ENCODE measurements at regions not wholly inside any gene's neighbourhood (a gene's known extent, or its start where the extent isn't known, plus 50 kb on each side); places are given as distances from the start of the nearest gene placed in this dataset.

GRCh38 chrX:67328476-67328875, 215.3 kb upstream of the AR start (continued):
- TF ChIP-seq KLF12 (CRISPR knock-in tag; IDR thresholded peaks at IDR 0.05; ENCODE audit: borderline replicate concordance) (no peak), JUND (CRISPR knock-in tag; IDR thresholded peaks at IDR 0.05) (no peak), ZNF879 (CRISPR knock-in tag; IDR thresholded peaks at IDR 0.05) (no peak), BRD4 (CRISPR knock-in tag; IDR thresholded peaks at IDR 0.05) (no peak), KAT2B (IDR thresholded peaks at IDR 0.05; ENCODE audit: borderline replicate concordance, low read depth, low read length) (no peak), HNF1B (CRISPR knock-in tag; IDR thresholded peaks at IDR 0.05) (no peak), NFE2L2 (IDR thresholded peaks at IDR 0.05; ENCODE audit: low read length) (no peak), SIN3B (IDR thresholded peaks at IDR 0.05; ENCODE audit: low read length) (no peak)
- TF ChIP-seq, protein P1, sequence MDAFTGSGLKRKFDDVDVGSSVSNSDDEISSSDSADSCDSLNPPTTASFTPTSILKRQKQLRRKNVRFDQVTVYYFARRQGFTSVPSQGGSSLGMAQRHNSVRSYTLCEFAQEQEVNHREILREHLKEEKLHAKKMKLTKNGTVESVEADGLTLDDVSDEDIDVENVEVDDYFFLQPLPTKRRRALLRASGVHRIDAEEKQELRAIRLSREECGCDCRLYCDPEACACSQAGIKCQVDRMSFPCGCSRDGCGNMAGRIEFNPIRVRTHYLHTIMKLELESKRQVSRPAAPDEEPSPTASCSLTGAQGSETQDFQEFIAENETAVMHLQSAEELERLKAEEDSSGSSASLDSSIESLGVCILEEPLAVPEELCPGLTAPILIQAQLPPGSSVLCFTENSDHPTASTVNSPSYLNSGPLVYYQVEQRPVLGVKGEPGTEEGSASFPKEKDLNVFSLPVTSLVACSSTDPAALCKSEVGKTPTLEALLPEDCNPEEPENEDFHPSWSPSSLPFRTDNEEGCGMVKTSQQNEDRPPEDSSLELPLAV (CRISPR knock-in tag; conservative IDR thresholded peaks at IDR 0.05; ENCODE audit: low read depth): no peak
- TF ChIP-seq, protein P2, sequence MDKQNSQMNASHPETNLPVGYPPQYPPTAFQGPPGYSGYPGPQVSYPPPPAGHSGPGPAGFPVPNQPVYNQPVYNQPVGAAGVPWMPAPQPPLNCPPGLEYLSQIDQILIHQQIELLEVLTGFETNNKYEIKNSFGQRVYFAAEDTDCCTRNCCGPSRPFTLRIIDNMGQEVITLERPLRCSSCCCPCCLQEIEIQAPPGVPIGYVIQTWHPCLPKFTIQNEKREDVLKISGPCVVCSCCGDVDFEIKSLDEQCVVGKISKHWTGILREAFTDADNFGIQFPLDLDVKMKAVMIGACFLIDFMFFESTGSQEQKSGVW (CRISPR knock-in tag; IDR thresholded peaks at IDR 0.05; ENCODE audit: borderline replicate concordance): no peak

- no peak for DNase-seq (ENCODE audit: low spot score)
- H3K9ac ChIP-seq (ENCODE audit: insufficient read depth, low read depth, low read length): no peak overlapping the region
- WGBS (ENCODE audit: low lambda C conversion rate): 56% methylated on average over 2 of the region's 2 CpGs
- no peaks in the 10 kb centered on the region for H3K79me2 ChIP-seq (ENCODE audit: insufficient read depth, low read length)
- no peak for FAIRE-seq
- POLR2A ChIA-PET: no interaction called here
- H2AFZ ChIP-seq (ENCODE audit: low read length): no peak overlapping the region
- H3K9me3 ChIP-seq (ENCODE audit: low read length): peaks cover 68% of the 10 kb centered on the region
- intact Hi-C loops (cut with micrococcal nuclease; ENCODE audit: unreplicated experiment) (no loop called here), in situ Hi-C loops (cut with HindIII; ENCODE audit: extremely low pct_ligation_motif_present, low pct_unique_long_range_greater_than_20kb) (no loop called here)
- H3K36me3 ChIP-seq (replicated peaks in 1 of 2; ENCODE audit: control insufficient read depth in 1 of 2, insufficient read depth in 2 of 2, low read length in 2 of 2): no peaks in the 10 kb centered on the region
- H3K4me1 ChIP-seq (ENCODE audit: insufficient read depth, low read length): no peaks in the 10 kb centered on the region
- no peak for ATAC-seq
- no TSS peak for BruUV-seq (replicated peaks)
- H4K20me1 ChIP-seq (ENCODE audit: insufficient read depth, low read length): no peaks in the 10 kb centered on the region
- no peak overlapping the region for H3K27ac ChIP-seq (ENCODE audit: extremely low read length, insufficient read depth, low read length)
- H3K4me3 ChIP-seq (replicated peaks in 1 of 3; ENCODE audit: insufficient read depth in 1 of 3, low read depth in 2 of 3, low read length in 3 of 3): no peak overlapping the region
- H3K4me2 ChIP-seq (ENCODE audit: low read depth, low read length): no peak overlapping the region
- H3K27me3 ChIP-seq (ENCODE audit: control insufficient read depth in 1 of 2, insufficient read depth in 2 of 2, low read length in 2 of 2): no peaks in the 10 kb centered on the region
- CTCF ChIA-PET (ENCODE audit: low intra/inter-chr PET ratio, low total read pairs): no interaction called here
- TF ChIP-seq ISX (CRISPR knock-in tag; conservative IDR thresholded peaks at IDR 0.05) (no peak), SP2 (CRISPR knock-in tag; IDR thresholded peaks at IDR 0.05) (no peak), ZBTB2 (CRISPR knock-in tag; IDR thresholded peaks at IDR 0.05; ENCODE audit: low read depth) (no peak), AKAP8 (CRISPR knock-in tag; IDR thresholded peaks at IDR 0.05) (no peak), HCFC1 (IDR thresholded peaks at IDR 0.05; ENCODE audit: low read depth, low read length) (no peak), CC2D1A (CRISPR knock-in tag; IDR thresholded peaks at IDR 0.05) (no peak), MYC (CRISPR knock-in tag; IDR thresholded peaks at IDR 0.05; ENCODE audit: borderline replicate concordance) (no peak)
- TF ChIP-seq, protein P3, sequence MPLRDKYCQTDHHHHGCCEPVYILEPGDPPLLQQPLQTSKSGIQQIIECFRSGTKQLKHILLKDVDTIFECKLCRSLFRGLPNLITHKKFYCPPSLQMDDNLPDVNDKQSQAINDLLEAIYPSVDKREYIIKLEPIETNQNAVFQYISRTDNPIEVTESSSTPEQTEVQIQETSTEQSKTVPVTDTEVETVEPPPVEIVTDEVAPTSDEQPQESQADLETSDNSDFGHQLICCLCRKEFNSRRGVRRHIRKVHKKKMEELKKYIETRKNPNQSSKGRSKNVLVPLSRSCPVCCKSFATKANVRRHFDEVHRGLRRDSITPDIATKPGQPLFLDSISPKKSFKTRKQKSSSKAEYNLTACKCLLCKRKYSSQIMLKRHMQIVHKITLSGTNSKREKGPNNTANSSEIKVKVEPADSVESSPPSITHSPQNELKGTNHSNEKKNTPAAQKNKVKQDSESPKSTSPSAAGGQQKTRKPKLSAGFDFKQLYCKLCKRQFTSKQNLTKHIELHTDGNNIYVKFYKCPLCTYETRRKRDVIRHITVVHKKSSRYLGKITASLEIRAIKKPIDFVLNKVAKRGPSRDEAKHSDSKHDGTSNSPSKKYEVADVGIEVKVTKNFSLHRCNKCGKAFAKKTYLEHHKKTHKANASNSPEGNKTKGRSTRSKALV (CRISPR knock-in tag; IDR thresholded peaks at IDR 0.05): no peak
- TF ChIP-seq, protein P4, sequence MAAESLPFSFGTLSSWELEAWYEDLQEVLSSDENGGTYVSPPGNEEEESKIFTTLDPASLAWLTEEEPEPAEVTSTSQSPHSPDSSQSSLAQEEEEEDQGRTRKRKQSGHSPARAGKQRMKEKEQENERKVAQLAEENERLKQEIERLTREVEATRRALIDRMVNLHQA (CRISPR knock-in tag; IDR thresholded peaks at IDR 0.05): no peak
Measured at GRCh38 chrX:67334323-67334722, 209.5 kb upstream of the AR start.

Data from HepG2 (cell line).